ENCODE measurements at regions not wholly inside any gene's neighbourhood (a gene's known extent, or its start where the extent isn't known, plus 50 kb on each side); places are given as distances from the start of the nearest gene placed in this dataset.
A peak's percentile ranks its signal among the peaks of the same experiment; 100 is the strongest.

- no peak for DNase-seq
- H3K4me1 Mint-ChIP-seq = no peaks in the 10 kb centered on the region
- H3K36me3 Mint-ChIP-seq (ENCODE audit: low read depth) = no peaks in the 10 kb centered on the region
- intact Hi-C loops (cut with micrococcal nuclease) = no loop called here
- no peak overlapping the region for H3K27ac Mint-ChIP-seq
- no peaks in the 10 kb centered on the region for H3K27me3 Mint-ChIP-seq
- H3K4me3 Mint-ChIP-seq = no peak overlapping the region
- H3K9me3 Mint-ChIP-seq = no peaks in the 10 kb centered on the region
These were observed 448.9 kb downstream of the MED10 start for GRCh38 chr5:5929291-5930020.

DNA sequence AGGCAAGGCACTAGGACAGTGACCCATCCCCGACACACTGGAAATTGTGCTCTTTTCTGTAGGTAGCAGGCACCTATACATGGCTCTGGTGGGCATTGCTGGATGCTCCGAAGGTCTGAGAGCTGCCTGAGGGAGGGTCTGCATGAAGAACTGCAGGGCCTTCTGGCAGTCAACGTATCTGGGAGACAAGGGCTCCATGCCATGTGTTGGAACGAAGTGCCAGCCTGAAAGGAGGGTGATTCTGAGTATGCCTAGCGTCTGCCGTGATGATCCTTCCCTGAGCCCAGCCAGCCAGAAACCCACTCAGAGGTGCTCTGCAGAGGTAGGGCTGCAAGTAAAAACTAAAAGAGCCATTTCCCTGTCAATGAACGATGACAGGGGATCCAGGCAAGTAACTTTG is 453.2 kb downstream of the MED10 start:
- no peak for DNase-seq
- Mint-ChIP-seq H3K27ac (no peak overlapping the region), H3K9me3 (no peaks in the 10 kb centered on the region), H3K4me1 (no peaks in the 10 kb centered on the region), H3K36me3 (ENCODE audit: low read depth) (no peaks in the 10 kb centered on the region), H3K4me3 (no peak overlapping the region), H3K27me3 (no peaks in the 10 kb centered on the region)
- intact Hi-C loops (cut with micrococcal nuclease) = no loop called here

GRCh38 chr5:5919411-5919810 is 458.9 kb downstream of the MED10 start:
- Mint-ChIP-seq H3K27ac (no peak overlapping the region), H3K36me3 (ENCODE audit: low read depth) (no peaks in the 10 kb centered on the region), H3K27me3 (no peaks in the 10 kb centered on the region), H3K4me3 (no peak overlapping the region), H3K9me3 (no peaks in the 10 kb centered on the region), H3K4me1 (no peaks in the 10 kb centered on the region)
- DNase-seq = no peak
- intact Hi-C loops (cut with micrococcal nuclease) = no loop called here

GRCh38 chr5:5906778-5907177 is 471.6 kb downstream of the MED10 start:
- intact Hi-C loops (cut with micrococcal nuclease) = no loop called here
- H3K9me3 Mint-ChIP-seq = peaks cover 3% of the 10 kb centered on the region
- no peaks in the 10 kb centered on the region for H3K4me1 Mint-ChIP-seq

GRCh38 chr5:5905186-5905585 is 473.2 kb downstream of the MED10 start:
- intact Hi-C loops (cut with micrococcal nuclease) = no loop called here
- Mint-ChIP-seq H3K4me3 (no peak overlapping the region), H3K27ac (no peak overlapping the region), H3K4me1 (no peaks in the 10 kb centered on the region), H3K27me3 (no peaks in the 10 kb centered on the region), H3K36me3 (ENCODE audit: low read depth) (no peaks in the 10 kb centered on the region), H3K9me3 (peaks cover 10% of the 10 kb centered on the region)
- DNase-seq = no peak

More at GRCh38 chr5:5906778-5907177, 471.6 kb downstream of the MED10 start:
- no peak overlapping the region for H3K4me3 Mint-ChIP-seq
- no peaks in the 10 kb centered on the region for H3K27me3 Mint-ChIP-seq
- no peaks in the 10 kb centered on the region for H3K36me3 Mint-ChIP-seq (ENCODE audit: low read depth)
- no peak overlapping the region for H3K27ac Mint-ChIP-seq
- DNase-seq = no peak

- Mint-ChIP-seq H3K36me3 (ENCODE audit: low read depth) (no peaks in the 10 kb centered on the region), H3K4me3 (no peak overlapping the region), H3K27ac (no peak overlapping the region), H3K4me1 (no peaks in the 10 kb centered on the region), H3K27me3 (no peaks in the 10 kb centered on the region), H3K9me3 (peaks cover 10% of the 10 kb centered on the region)
- DNase-seq = no peak
- intact Hi-C loops (cut with micrococcal nuclease) = no loop called here
These were observed 474.2 kb downstream of the MED10 start for GRCh38 chr5:5904113-5904512.

DNA sequence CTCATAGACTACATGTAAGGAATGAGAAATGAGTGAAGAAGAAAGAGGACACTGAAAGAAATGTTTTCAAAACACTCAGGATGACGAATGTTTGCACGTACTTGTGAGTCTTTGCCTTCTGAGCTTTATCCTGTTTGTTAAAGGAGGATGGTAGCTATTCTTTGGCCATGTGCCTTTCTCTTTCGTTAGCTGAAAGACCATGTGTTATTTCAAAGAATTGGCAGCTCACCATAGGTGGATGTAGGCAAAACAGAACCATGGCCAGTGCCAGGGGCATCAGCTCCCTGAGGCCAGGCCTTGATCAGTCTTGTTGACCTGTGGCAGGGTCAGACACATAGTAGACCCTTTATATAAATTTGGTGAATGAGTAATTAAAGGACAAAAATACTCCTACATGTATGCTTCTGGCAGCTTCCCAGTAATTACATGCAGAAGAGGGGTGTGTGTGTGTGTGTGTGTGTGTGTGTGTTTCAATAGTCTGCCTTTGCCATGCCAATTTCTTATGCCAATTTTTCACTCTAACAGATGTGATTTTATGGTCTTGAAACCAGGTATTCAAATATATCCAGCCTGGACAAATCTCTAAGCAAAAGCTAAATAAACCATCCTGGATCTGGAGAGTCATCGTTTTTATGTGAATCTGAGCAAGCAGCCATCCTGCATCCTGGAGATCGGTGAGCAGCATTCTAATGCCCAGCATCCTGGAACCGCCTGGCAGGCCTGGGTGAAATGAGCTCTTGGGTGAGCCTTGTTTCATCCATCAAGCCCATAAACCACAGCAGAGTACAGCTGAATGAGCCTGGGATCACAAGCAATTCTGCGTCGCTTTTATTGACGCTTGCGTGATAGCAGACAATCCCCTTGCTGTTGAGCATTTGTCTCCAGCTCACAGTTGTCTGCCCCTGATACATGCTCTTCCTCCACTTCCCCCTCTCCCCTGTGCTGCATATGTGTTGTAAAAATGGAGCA is 475.4 kb downstream of the MED10 start:
- DNase-seq = no peak
- intact Hi-C loops (cut with micrococcal nuclease) = no loop called here
- Mint-ChIP-seq H3K27me3 (no peaks in the 10 kb centered on the region), H3K4me3 (no peak overlapping the region), H3K4me1 (no peaks in the 10 kb centered on the region), H3K36me3 (ENCODE audit: low read depth) (no peaks in the 10 kb centered on the region), H3K9me3 (peaks cover 10% of the 10 kb centered on the region), H3K27ac (no peak overlapping the region)

GRCh38 chr5:5900350-5900749 is 477.9 kb downstream of the ICE1 start:
- H3K36me3 Mint-ChIP-seq (ENCODE audit: low read depth) = no peaks in the 10 kb centered on the region
- H3K4me3 Mint-ChIP-seq = no peak overlapping the region
- DNase-seq = no peak
- no peaks in the 10 kb centered on the region for H3K4me1 Mint-ChIP-seq
- no peak overlapping the region for H3K27ac Mint-ChIP-seq
- intact Hi-C loops (cut with micrococcal nuclease) = no loop called here
- H3K27me3 Mint-ChIP-seq = no peaks in the 10 kb centered on the region
- peaks cover 10% of the 10 kb centered on the region for H3K9me3 Mint-ChIP-seq

- Mint-ChIP-seq H3K27ac (no peak overlapping the region), H3K4me3 (no peak overlapping the region), H3K9me3 (peaks cover 10% of the 10 kb centered on the region), H3K36me3 (ENCODE audit: low read depth) (no peaks in the 10 kb centered on the region), H3K4me1 (no peaks in the 10 kb centered on the region), H3K27me3 (no peaks in the 10 kb centered on the region)
- DNase-seq = no peak
- intact Hi-C loops (cut with micrococcal nuclease) = no loop called here
These were observed 477.2 kb downstream of the ICE1 start for GRCh38 chr5:5899716-5900115.

GRCh38 chr5:5888284-5888683 is 465.8 kb downstream of the ICE1 start:
- DNase-seq = no peak
- H3K27me3 Mint-ChIP-seq = peaks cover 2% of the 10 kb centered on the region
- no peak overlapping the region for H3K27ac Mint-ChIP-seq
- no peaks in the 10 kb centered on the region for H3K36me3 Mint-ChIP-seq (ENCODE audit: low read depth)
- H3K9me3 Mint-ChIP-seq = no peaks in the 10 kb centered on the region
- no peak overlapping the region for H3K4me3 Mint-ChIP-seq
- intact Hi-C loops (cut with micrococcal nuclease) = no loop called here
- no peaks in the 10 kb centered on the region for H3K4me1 Mint-ChIP-seq

GRCh38 chr5:5887833-5888232 is 465.4 kb downstream of the ICE1 start:
- peaks cover 2% of the 10 kb centered on the region for H3K27me3 Mint-ChIP-seq
- H3K9me3 Mint-ChIP-seq = no peaks in the 10 kb centered on the region
- no peaks in the 10 kb centered on the region for H3K36me3 Mint-ChIP-seq (ENCODE audit: low read depth)
- H3K4me3 Mint-ChIP-seq = no peak overlapping the region
- H3K4me1 Mint-ChIP-seq = no peaks in the 10 kb centered on the region
- intact Hi-C loops (cut with micrococcal nuclease) = loop anchor here (2.0 kb wide), 2 partner anchors 395 to 689 kb away; no protein-coding TSS in a partner anchor
- DNase-seq = no peak
- H3K27ac Mint-ChIP-seq = no peak overlapping the region

GRCh38 chr5:5886812-5887486 is 464.5 kb downstream of the ICE1 start:
- no peak overlapping the region for H3K27ac Mint-ChIP-seq
- no peaks in the 10 kb centered on the region for H3K4me1 Mint-ChIP-seq
- intact Hi-C loops (cut with micrococcal nuclease) = loop anchor here (2.0 kb wide), 2 partner anchors 394 to 690 kb away; no protein-coding TSS in a partner anchor
- no peaks in the 10 kb centered on the region for H3K9me3 Mint-ChIP-seq
- H3K36me3 Mint-ChIP-seq (ENCODE audit: low read depth) = no peaks in the 10 kb centered on the region
- no peak overlapping the region for H3K4me3 Mint-ChIP-seq
- DNase-seq = peak; percentile 89
- H3K27me3 Mint-ChIP-seq = peaks cover 2% of the 10 kb centered on the region

DNA sequence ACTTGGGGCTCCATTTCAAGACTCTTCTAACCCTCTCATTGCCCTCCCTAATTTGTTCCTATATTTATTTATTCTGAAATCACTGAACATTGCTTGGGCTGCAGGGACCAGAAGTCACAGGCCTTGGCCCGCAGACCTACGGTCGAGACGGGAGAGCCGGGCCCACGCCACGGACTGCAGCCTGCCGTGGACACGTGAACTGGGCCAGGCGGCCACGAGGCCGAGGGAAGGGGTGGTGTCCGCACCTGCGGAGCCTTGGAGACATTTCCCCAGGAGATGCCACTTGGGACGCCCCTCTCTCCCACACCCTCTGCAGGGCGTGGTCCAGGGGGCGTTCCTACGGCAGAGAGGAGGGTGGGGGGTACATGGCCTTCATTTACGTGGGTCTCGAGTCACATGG is 463.9 kb downstream of the ICE1 start:
- H3K27me3 Mint-ChIP-seq = peaks cover under 1% of the 10 kb centered on the region
- no peak overlapping the region for H3K4me3 Mint-ChIP-seq
- no peak overlapping the region for H3K27ac Mint-ChIP-seq
- H3K4me1 Mint-ChIP-seq = no peaks in the 10 kb centered on the region
- intact Hi-C loops (cut with micrococcal nuclease) = loop anchor here (2.0 kb wide), 2 partner anchors 394 to 690 kb away; no protein-coding TSS in a partner anchor
- DNase-seq = no peak
- H3K9me3 Mint-ChIP-seq = no peaks in the 10 kb centered on the region
- no peaks in the 10 kb centered on the region for H3K36me3 Mint-ChIP-seq (ENCODE audit: low read depth)

GRCh38 chr5:5885782-5886181 is 463.3 kb downstream of the ICE1 start:
- Mint-ChIP-seq H3K4me1 (no peaks in the 10 kb centered on the region), H3K36me3 (ENCODE audit: low read depth) (no peaks in the 10 kb centered on the region), H3K27ac (no peak overlapping the region), H3K27me3 (no peaks in the 10 kb centered on the region), H3K4me3 (no peak overlapping the region), H3K9me3 (no peaks in the 10 kb centered on the region)
- intact Hi-C loops (cut with micrococcal nuclease) = loop anchor here (2.0 kb wide), 2 partner anchors 393 to 691 kb away; no protein-coding TSS in a partner anchor
- no peak for DNase-seq
